Kidney (tissue), 13 donors: ENCODE measurements at regions not wholly inside any gene's neighbourhood (a gene's known extent, or its start where the extent isn't known, plus 50 kb on each side); places are given as distances from the start of the nearest gene placed in this dataset.
A peak's percentile ranks its signal among the peaks of the same experiment; 100 is the strongest.

Source experiments
- DNase-seq, 5 donors: peaks; one replicate each; pipeline ENCODE4 v3.0.0-alpha.2; 2013 to 2020
- FAIRE-seq: peaks from 2 replicates; lab custom pipeline; 2012; peaks lifted over from hg19 to GRCh38; lab: Jason Lieb, UNC
- H3K27ac ChIP-seq, 2 donors: one replicate each; pipeline ENCODE4 v1.7.0; 2013; ENCODE audit warnings: low read depth in 2 of 2, low read length in 2 of 2, inconsistent platforms in 1 of 2
- H3K27me3 ChIP-seq: one replicate; pipeline ENCODE4 v1.7.1; 2013; ENCODE audit warnings: low read length, inconsistent platforms; ENCODE audit not compliant: control insufficient read depth, insufficient read depth
- H3K36me3 ChIP-seq, 3 donors: one replicate each; pipeline versions ENCODE4 v1.7.0 to v1.7.1; 2013; ENCODE audit warnings: low read length in 3 of 3, control low read depth in 1 of 3, inconsistent platforms in 1 of 3; ENCODE audit not compliant: insufficient read depth in 3 of 3, control insufficient read depth in 2 of 3
- H3K4me1 ChIP-seq, 3 donors: one replicate each; pipeline versions ENCODE4 v1.7.0 to v1.7.1; 2013; ENCODE audit warnings: low read length in 3 of 3, inconsistent platforms in 1 of 3, low read depth in 1 of 3; ENCODE audit not compliant: control insufficient read depth in 2 of 3, insufficient read depth in 2 of 3
- H3K4me3 ChIP-seq, 3 donors: one replicate each; pipeline versions ENCODE4 v1.7.0 to v1.8.1; 2013; ENCODE audit warnings: low read length in 3 of 3, control low read depth in 1 of 3, inconsistent platforms in 1 of 3
- H3K9ac ChIP-seq, 3 donors: one replicate each; pipeline versions ENCODE4 v1.7.0 to v1.7.1; 2013; ENCODE audit warnings: low read length in 3 of 3, control low read depth in 1 of 3, inconsistent platforms in 1 of 3
- H3K9me3 ChIP-seq, 3 donors: one replicate each; pipeline versions ENCODE4 v1.7.0 to v1.7.1; 2013; ENCODE audit warnings: low read length in 3 of 3, control low read depth in 1 of 3, inconsistent platforms in 1 of 3; ENCODE audit not compliant: control insufficient read depth in 2 of 3, insufficient read depth in 1 of 3
- intact Hi-C: fragments of 100-400 bp; cut with DNase I; formaldehyde crosslinking; loops from one replicate; pipeline ENCODE4 v1.11.1; 2022
- TF ChIP-seq, protein P1 (sequence below): IDR thresholded peaks from 3 replicates; pipeline ENCODE4 v1.5.1; 2012; ENCODE audit warnings: mild to moderate bottlenecking, moderate library complexity, borderline replicate concordance; ENCODE audit not compliant: insufficient read depth; ENCODE audit errors: extremely low read depth
- donor health status: control.
- donor health status: control.
- donor health status: control.
- donor health status: control.
- donor health status: control.
- donor health status: DM: yes; HTN: yes; CAD: no.
- donor health status: Normal renal cell carcinoma (clear cell type).

DNA sequence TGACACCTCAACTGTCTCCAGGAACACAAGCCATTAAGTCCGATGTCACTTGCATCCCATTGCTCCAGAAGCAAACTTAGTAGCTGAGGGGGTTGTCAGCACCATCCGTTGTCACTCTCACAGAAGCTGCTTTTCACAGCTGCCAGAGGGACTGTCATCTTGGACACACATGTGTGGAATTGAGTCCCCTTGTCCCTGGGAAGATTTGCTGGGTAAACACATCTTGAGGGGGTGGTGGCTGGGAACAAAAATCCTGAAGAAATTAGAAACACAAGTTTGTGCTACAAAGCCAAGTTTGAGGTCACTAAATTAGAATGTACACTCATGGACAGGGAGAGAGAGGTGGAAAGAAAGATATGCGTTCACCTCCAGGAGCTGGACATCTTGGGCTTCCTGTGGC lies 55.2 kb upstream of the ADRA1B start:
- no peaks in the 10 kb centered on the region for H3K36me3 ChIP-seq
- FAIRE-seq (no peak), DNase-seq (no peak)
- no peaks in the 10 kb centered on the region for H3K9me3 ChIP-seq
- H3K4me1 ChIP-seq = peaks cover 0 to 2% (median 0%) of the 10 kb centered on the region in 3 donors
- H3K27ac ChIP-seq = no peak overlapping the region
- H3K9ac ChIP-seq = no peak overlapping the region
- H3K4me3 ChIP-seq = no peak overlapping the region
- intact Hi-C loops = no loop called here
- TF ChIP-seq, protein P1, sequence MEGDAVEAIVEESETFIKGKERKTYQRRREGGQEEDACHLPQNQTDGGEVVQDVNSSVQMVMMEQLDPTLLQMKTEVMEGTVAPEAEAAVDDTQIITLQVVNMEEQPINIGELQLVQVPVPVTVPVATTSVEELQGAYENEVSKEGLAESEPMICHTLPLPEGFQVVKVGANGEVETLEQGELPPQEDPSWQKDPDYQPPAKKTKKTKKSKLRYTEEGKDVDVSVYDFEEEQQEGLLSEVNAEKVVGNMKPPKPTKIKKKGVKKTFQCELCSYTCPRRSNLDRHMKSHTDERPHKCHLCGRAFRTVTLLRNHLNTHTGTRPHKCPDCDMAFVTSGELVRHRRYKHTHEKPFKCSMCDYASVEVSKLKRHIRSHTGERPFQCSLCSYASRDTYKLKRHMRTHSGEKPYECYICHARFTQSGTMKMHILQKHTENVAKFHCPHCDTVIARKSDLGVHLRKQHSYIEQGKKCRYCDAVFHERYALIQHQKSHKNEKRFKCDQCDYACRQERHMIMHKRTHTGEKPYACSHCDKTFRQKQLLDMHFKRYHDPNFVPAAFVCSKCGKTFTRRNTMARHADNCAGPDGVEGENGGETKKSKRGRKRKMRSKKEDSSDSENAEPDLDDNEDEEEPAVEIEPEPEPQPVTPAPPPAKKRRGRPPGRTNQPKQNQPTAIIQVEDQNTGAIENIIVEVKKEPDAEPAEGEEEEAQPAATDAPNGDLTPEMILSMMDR = no peak
- no peaks in the 10 kb centered on the region for H3K27me3 ChIP-seq

DNA sequence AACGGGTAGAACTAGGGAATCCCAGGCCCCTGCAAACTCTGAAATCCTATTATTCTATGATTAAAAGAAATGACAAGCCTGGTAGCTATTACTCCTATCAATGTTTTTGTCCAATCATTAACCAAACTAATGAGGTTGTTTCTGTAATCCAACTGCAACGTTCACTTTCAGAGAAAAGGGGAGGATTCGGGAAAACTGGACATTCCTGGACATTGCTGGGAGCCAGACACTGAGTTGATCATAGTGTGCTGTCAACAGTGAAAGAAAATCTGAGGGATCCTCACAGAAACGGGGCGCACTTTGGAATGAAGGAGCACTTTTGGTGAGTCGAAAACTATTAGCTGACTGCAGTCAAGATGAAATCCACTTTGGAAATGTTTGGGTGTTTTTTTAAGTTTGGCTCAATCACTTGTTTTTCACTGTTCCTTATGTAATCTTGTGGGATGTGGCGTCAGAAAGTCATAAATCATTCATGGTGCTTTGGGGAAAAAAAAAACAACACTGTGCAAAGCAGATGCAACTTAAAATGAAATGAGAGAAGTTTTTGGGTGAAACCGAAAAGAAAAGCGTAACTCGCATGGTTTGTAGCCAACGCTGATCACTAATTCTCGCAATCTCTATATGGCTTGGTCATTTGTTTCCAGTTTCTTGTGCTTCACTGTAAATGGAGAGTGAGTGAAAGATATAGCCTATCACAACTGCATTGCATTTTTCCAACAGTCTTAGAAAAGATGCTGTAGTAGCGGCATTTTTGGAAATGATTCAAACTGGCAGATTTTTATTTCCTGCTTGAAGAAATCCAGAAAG lies 51.2 kb upstream of the ADRA1B start:
- Histone ChIP-seq H3K4me3 (peak overlapping the region in 2 of 3 donors; percentile 58 to 79), H3K27ac (peak overlapping the region; percentile 10 to 87), H3K4me1 (peaks cover 0 to 2% (median 0%) of the 10 kb centered on the region in 3 donors), H3K9me3 (no peaks in the 10 kb centered on the region), H3K36me3 (no peaks in the 10 kb centered on the region), H3K27me3 (no peaks in the 10 kb centered on the region), H3K9ac (peak overlapping the region in 2 of 3 donors; percentile 3 to 41)
- DNase-seq (peak in 2 of 5 donors; percentile 29 to 45), FAIRE-seq (no peak)
- intact Hi-C loops = no loop called here
- TF ChIP-seq, protein P1 = no peak

DNA sequence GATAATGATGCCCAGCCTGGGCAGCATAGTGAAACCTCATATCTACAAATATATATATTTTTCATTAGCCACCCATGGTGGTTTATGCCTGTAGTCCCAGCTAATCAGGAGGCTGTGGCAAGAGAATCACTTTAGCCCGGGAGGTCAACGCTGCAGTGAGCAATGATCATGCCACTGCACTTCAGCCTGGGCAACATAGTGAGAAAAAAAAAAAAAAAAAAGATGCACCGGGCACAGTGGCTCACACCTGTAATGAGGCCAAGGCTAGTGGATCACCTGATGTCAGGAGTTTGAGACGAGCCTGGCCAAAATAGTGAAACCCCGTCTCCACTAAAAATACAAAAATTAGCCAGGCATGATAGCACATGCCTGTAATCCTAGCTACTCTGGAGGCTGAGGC lies 50.2 kb upstream of the ADRA1B start:
- Histone ChIP-seq H3K27me3 (no peaks in the 10 kb centered on the region), H3K9ac (no peak overlapping the region), H3K4me1 (peaks cover 0 to 2% (median 0%) of the 10 kb centered on the region in 3 donors), H3K36me3 (no peaks in the 10 kb centered on the region), H3K4me3 (peak overlapping the region in 2 of 3 donors; percentile 58 to 79), H3K9me3 (no peaks in the 10 kb centered on the region), H3K27ac (no peak overlapping the region)
- DNase-seq = no peak
- no peak for FAIRE-seq
- intact Hi-C loops = no loop called here
- TF ChIP-seq, protein P1 = no peak
